Progenitor cell of endocrine pancreas (in vitro differentiated cells): ENCODE measurements at regions not wholly inside any gene's neighbourhood (a gene's known extent, or its start where the extent isn't known, plus 50 kb on each side); places are given as distances from the start of the nearest gene placed in this dataset.

Experiments used
- DNase-seq: peaks from one replicate; pipeline ENCODE4 v3.0.0; 2021; ENCODE audit warnings: low spot score; ENCODE audit not compliant: unreplicated experiment
- H3K27ac Mint-ChIP-seq: 2 replicates; pipeline ENCODE4 v1.8.0; 2021; ENCODE audit warnings: mild to moderate bottlenecking, moderate library complexity, mixed read lengths
- H3K27me3 Mint-ChIP-seq: 2 replicates; pipeline ENCODE4 v1.8.0; 2021; ENCODE audit warnings: mixed read lengths
- H3K36me3 Mint-ChIP-seq: 2 replicates; pipeline ENCODE4 v1.8.0; 2022; ENCODE audit warnings: mixed read lengths; ENCODE audit not compliant: insufficient read depth
- H3K4me1 Mint-ChIP-seq: 2 replicates; pipeline ENCODE4 v1.8.0; 2021; ENCODE audit warnings: low read depth, mixed read lengths
- H3K4me3 Mint-ChIP-seq: 2 replicates; pipeline ENCODE4 v1.8.0; 2021; ENCODE audit warnings: low read depth, mild to moderate bottlenecking, moderate library complexity, mixed read lengths
- H3K9me3 Mint-ChIP-seq: 2 replicates; pipeline ENCODE4 v1.8.0; 2021; ENCODE audit warnings: low read depth, mixed read lengths
- TF ChIP-seq, protein P1 (sequence below): fragments of 200-600 bp; sonication (generic); IDR thresholded peaks from one replicate; pipeline ENCODE4 v1.5.0; 2021; ENCODE audit warnings: antibody characterized with exemption, mild to moderate bottlenecking; ENCODE audit not compliant: unreplicated experiment

DNA sequence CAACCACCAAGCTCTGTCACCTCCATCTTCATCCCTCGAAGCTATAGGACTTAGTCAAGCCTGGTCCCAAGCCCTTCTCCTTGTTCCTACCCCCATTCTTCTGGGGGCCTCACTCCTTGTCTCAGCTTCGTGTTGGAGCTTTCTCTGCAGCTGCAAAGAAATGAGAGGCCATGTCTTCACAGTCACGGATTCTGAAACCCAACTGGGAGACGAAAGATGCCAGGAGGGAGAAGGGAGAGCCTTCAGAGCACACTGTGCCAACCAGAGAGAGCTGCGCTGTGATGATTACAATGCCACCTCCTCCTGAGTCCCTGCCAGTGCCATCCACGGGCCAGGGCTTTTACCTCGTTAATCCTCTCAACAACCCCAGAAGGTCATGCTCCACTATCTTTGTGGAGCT is 469.3 kb downstream of the TBC1D22A start:
- peaks cover 2% of the 10 kb centered on the region for H3K36me3 Mint-ChIP-seq
- no peak for DNase-seq
- H3K9me3 Mint-ChIP-seq, result peaks cover 47% of the 10 kb centered on the region
- no peak overlapping the region for H3K27ac Mint-ChIP-seq
- no peaks in the 10 kb centered on the region for H3K27me3 Mint-ChIP-seq
- H3K4me1 Mint-ChIP-seq, result no peaks in the 10 kb centered on the region
- no peak overlapping the region for H3K4me3 Mint-ChIP-seq
- TF ChIP-seq, protein P1, sequence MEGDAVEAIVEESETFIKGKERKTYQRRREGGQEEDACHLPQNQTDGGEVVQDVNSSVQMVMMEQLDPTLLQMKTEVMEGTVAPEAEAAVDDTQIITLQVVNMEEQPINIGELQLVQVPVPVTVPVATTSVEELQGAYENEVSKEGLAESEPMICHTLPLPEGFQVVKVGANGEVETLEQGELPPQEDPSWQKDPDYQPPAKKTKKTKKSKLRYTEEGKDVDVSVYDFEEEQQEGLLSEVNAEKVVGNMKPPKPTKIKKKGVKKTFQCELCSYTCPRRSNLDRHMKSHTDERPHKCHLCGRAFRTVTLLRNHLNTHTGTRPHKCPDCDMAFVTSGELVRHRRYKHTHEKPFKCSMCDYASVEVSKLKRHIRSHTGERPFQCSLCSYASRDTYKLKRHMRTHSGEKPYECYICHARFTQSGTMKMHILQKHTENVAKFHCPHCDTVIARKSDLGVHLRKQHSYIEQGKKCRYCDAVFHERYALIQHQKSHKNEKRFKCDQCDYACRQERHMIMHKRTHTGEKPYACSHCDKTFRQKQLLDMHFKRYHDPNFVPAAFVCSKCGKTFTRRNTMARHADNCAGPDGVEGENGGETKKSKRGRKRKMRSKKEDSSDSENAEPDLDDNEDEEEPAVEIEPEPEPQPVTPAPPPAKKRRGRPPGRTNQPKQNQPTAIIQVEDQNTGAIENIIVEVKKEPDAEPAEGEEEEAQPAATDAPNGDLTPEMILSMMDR, result no peak

DNA sequence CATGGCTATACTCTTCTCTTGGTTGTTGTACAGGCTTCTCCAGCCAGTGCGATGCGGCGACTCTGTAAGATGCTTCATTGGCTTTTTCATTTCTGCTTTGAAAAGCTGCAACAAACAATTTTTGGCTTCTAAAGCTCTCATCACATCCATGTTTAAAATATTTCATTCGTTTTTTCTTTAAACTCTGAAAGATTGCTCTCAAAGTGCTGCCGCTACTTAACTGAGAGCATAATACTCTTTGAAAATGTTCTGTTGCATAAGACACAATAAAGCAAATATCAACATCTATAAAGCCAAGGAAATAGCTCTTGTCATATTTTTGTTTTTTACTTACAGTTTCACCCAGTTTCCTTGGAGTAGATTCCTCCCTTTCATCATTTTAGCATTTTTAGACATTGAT is 468.3 kb downstream of the TBC1D22A start:
- Mint-ChIP-seq H3K4me1 (no peaks in the 10 kb centered on the region), H3K27me3 (no peaks in the 10 kb centered on the region), H3K36me3 (peaks cover 3% of the 10 kb centered on the region), H3K9me3 (peaks cover 50% of the 10 kb centered on the region), H3K4me3 (no peak overlapping the region), H3K27ac (no peak overlapping the region)
- DNase-seq, result no peak
- TF ChIP-seq, protein P1, result no peak

- DNase-seq, result no peak
- Mint-ChIP-seq H3K36me3 (peaks cover 3% of the 10 kb centered on the region), H3K9me3 (peaks cover 50% of the 10 kb centered on the region)
Observed at GRCh38 chr22:47230251-47230650, 467.8 kb downstream of the TBC1D22A start.

DNA sequence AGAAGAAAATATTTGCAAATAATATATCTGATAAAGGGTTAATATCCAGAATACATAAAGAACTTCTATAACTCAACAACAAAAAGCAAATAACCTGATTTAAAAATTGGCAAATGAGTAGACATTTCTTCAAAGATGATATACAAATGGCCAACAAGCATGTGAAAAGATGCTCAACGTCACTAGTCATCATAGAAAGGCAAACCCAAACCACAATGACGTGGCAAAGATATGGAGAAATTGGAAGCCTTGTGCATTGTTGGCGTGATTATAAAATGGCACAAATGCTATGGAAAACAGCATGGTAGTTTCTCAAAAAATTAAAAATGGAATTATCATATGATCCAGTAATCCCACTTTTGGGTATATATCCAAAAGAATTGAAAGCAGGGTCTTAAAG is 466.3 kb downstream of the TBC1D22A start:
- Mint-ChIP-seq H3K27ac (no peak overlapping the region), H3K4me1 (no peaks in the 10 kb centered on the region), H3K9me3 (peaks cover 54% of the 10 kb centered on the region), H3K4me3 (no peak overlapping the region), H3K27me3 (no peaks in the 10 kb centered on the region), H3K36me3 (peaks cover 3% of the 10 kb centered on the region)
- DNase-seq, result no peak
- TF ChIP-seq, protein P1, result no peak

More at GRCh38 chr22:47230251-47230650, 467.8 kb downstream of the TBC1D22A start:
- H3K4me1 Mint-ChIP-seq, result no peaks in the 10 kb centered on the region
- H3K4me3 Mint-ChIP-seq, result no peak overlapping the region
- H3K27ac Mint-ChIP-seq, result no peak overlapping the region
- no peaks in the 10 kb centered on the region for H3K27me3 Mint-ChIP-seq
- TF ChIP-seq, protein P1, result no peak

GRCh38 chr22:47225931-47226633 is 463.6 kb downstream of the TBC1D22A start:
- Mint-ChIP-seq H3K27ac (no peak overlapping the region), H3K4me3 (no peak overlapping the region), H3K4me1 (no peaks in the 10 kb centered on the region), H3K27me3 (no peaks in the 10 kb centered on the region), H3K9me3 (peaks cover 55% of the 10 kb centered on the region), H3K36me3 (peaks cover 3% of the 10 kb centered on the region)
- peak; percentile 2 for DNase-seq
- TF ChIP-seq, protein P1, result no peak
